K562 (cell line): ENCODE measurements at regions not wholly inside any gene's neighbourhood (a gene's known extent, or its start where the extent isn't known, plus 50 kb on each side); places are given as distances from the start of the nearest gene placed in this dataset.

Experiments used
- BCOR ChIP-seq: fragments of 450-650 bp; IDR thresholded peaks from 2 replicates; pipeline ENCODE4 v1.6.1; 2016
- MECOM ChIP-seq: fragments of 250-450 bp; sonication (Bioruptor Pico); IDR thresholded peaks from 2 replicates; pipeline ENCODE4 v1.8.0; 2022; ENCODE audit warnings: inconsistent platforms
- MTA1 ChIP-seq: fragments of 450-650 bp; IDR thresholded peaks from 2 replicates; pipeline ENCODE4 v1.6.1; 2017; ENCODE audit warnings: borderline replicate concordance
- RBM15 ChIP-seq: fragments of 200-400 bp; formaldehyde crosslinking; IDR thresholded peaks from 2 replicates; pipeline ENCODE4 v1.6.1; 2018; ENCODE audit warnings: mild to moderate bottlenecking, low read length, moderate library complexity; ENCODE audit not compliant: insufficient read depth
- TF ChIP-seq, protein P1 (sequence below): fragments of 450-650 bp; IDR thresholded peaks from 2 replicates; pipeline ENCODE4 v1.6.1; 2016; ENCODE audit warnings: mild to moderate bottlenecking, moderate library complexity
- TF ChIP-seq, protein P2 (sequence below), 2 experiments: fragments of 200-800 bp in 1 of 2; sonication (Bioruptor generic) in 1 of 2; sonication (generic) in 1 of 2; formaldehyde crosslinking in 1 of 2; IDR thresholded peaks in 1 of 2; conservative IDR thresholded peaks in 1 of 2; 2 replicates each; pipeline versions ENCODE4 v1.5.0 to v1.6.1; 2016 to 2020; ENCODE audit warnings: missing compliant biosample characterization in 1 of 2, missing genetic modification characterization in 1 of 2, missing genetic modification reagents in 1 of 2

DNA sequence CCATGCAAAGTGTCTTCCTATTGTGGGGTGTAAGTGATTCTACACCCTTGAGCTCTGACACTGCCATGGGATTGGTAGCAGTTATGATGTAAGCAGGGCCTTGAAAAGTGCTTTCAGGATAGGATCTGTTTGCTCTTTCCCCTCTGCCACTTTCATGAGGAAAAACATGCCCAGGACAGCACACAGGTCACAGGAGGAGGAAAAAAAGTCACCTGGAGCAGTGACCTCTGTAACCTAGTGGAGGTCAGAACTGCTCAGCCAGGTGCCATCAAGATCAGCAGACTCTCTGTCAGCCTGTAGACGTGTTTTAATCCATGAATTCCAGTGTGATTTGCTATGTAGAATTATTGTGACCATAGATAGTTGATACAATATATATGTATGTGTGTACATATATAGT, 92.7 kb upstream of the BMP2 start (continued):
- TF ChIP-seq, protein P1, sequence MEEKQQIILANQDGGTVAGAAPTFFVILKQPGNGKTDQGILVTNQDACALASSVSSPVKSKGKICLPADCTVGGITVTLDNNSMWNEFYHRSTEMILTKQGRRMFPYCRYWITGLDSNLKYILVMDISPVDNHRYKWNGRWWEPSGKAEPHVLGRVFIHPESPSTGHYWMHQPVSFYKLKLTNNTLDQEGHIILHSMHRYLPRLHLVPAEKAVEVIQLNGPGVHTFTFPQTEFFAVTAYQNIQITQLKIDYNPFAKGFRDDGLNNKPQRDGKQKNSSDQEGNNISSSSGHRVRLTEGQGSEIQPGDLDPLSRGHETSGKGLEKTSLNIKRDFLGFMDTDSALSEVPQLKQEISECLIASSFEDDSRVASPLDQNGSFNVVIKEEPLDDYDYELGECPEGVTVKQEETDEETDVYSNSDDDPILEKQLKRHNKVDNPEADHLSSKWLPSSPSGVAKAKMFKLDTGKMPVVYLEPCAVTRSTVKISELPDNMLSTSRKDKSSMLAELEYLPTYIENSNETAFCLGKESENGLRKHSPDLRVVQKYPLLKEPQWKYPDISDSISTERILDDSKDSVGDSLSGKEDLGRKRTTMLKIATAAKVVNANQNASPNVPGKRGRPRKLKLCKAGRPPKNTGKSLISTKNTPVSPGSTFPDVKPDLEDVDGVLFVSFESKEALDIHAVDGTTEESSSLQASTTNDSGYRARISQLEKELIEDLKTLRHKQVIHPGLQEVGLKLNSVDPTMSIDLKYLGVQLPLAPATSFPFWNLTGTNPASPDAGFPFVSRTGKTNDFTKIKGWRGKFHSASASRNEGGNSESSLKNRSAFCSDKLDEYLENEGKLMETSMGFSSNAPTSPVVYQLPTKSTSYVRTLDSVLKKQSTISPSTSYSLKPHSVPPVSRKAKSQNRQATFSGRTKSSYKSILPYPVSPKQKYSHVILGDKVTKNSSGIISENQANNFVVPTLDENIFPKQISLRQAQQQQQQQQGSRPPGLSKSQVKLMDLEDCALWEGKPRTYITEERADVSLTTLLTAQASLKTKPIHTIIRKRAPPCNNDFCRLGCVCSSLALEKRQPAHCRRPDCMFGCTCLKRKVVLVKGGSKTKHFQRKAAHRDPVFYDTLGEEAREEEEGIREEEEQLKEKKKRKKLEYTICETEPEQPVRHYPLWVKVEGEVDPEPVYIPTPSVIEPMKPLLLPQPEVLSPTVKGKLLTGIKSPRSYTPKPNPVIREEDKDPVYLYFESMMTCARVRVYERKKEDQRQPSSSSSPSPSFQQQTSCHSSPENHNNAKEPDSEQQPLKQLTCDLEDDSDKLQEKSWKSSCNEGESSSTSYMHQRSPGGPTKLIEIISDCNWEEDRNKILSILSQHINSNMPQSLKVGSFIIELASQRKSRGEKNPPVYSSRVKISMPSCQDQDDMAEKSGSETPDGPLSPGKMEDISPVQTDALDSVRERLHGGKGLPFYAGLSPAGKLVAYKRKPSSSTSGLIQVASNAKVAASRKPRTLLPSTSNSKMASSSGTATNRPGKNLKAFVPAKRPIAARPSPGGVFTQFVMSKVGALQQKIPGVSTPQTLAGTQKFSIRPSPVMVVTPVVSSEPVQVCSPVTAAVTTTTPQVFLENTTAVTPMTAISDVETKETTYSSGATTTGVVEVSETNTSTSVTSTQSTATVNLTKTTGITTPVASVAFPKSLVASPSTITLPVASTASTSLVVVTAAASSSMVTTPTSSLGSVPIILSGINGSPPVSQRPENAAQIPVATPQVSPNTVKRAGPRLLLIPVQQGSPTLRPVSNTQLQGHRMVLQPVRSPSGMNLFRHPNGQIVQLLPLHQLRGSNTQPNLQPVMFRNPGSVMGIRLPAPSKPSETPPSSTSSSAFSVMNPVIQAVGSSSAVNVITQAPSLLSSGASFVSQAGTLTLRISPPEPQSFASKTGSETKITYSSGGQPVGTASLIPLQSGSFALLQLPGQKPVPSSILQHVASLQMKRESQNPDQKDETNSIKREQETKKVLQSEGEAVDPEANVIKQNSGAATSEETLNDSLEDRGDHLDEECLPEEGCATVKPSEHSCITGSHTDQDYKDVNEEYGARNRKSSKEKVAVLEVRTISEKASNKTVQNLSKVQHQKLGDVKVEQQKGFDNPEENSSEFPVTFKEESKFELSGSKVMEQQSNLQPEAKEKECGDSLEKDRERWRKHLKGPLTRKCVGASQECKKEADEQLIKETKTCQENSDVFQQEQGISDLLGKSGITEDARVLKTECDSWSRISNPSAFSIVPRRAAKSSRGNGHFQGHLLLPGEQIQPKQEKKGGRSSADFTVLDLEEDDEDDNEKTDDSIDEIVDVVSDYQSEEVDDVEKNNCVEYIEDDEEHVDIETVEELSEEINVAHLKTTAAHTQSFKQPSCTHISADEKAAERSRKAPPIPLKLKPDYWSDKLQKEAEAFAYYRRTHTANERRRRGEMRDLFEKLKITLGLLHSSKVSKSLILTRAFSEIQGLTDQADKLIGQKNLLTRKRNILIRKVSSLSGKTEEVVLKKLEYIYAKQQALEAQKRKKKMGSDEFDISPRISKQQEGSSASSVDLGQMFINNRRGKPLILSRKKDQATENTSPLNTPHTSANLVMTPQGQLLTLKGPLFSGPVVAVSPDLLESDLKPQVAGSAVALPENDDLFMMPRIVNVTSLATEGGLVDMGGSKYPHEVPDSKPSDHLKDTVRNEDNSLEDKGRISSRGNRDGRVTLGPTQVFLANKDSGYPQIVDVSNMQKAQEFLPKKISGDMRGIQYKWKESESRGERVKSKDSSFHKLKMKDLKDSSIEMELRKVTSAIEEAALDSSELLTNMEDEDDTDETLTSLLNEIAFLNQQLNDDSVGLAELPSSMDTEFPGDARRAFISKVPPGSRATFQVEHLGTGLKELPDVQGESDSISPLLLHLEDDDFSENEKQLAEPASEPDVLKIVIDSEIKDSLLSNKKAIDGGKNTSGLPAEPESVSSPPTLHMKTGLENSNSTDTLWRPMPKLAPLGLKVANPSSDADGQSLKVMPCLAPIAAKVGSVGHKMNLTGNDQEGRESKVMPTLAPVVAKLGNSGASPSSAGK = no peak
- no peak for TF ChIP-seq MTA1
- TF ChIP-seq RBM15 = no peak
- TF ChIP-seq MECOM = no peak
- no peak for TF ChIP-seq BCOR
- TF ChIP-seq, protein P2, sequence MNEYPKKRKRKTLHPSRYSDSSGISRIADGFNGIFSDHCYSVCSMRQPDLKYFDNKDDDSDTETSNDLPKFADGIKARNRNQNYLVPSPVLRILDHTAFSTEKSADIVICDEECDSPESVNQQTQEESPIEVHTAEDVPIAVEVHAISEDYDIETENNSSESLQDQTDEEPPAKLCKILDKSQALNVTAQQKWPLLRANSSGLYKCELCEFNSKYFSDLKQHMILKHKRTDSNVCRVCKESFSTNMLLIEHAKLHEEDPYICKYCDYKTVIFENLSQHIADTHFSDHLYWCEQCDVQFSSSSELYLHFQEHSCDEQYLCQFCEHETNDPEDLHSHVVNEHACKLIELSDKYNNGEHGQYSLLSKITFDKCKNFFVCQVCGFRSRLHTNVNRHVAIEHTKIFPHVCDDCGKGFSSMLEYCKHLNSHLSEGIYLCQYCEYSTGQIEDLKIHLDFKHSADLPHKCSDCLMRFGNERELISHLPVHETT (CRISPR knock-in tag; conservative IDR thresholded peaks at IDR 0.05 in 1 of 2, IDR thresholded peaks at IDR 0.05 in 1 of 2) = no peak
